CD4-positive, alpha-beta T cell treated with Interleukin-15 for 4 hours (primary cell): ENCODE measurements at regions not wholly inside any gene's neighbourhood (a gene's known extent, or its start where the extent isn't known, plus 50 kb on each side); places are given as distances from the start of the nearest gene placed in this dataset.
"Not testable (repeated sequence)": the region's sequence is repeated elsewhere in the genome, so short reads cannot be mapped to it uniquely, and the experiment has no call there.

ENCODE experiments used
- DNase-seq: peaks from one replicate; pipeline ENCODE4 v3.0.0-alpha.2; 2020; ENCODE audit warnings: low spot score

- DNase-seq, result no peak
These were observed 447.0 kb downstream of the SOX11 start for GRCh38 chr2:6139142-6139541.

GRCh38 chr2:6139916-6140315, 447.7 kb downstream of the SOX11 start:
- no peak for DNase-seq

GRCh38 chr2:6140509-6140908, 448.3 kb downstream of the SOX11 start:
- no peak for DNase-seq

- DNase-seq, result no peak
These were observed 451.6 kb downstream of the SOX11 start for GRCh38 chr2:6143812-6144211.

GRCh38 chr2:6147215-6147614, 455.0 kb downstream of the SOX11 start:
- not testable (repeated sequence) for DNase-seq

GRCh38 chr2:6148882-6149281, 456.7 kb downstream of the SOX11 start:
- no peak for DNase-seq

- no peak for DNase-seq
These were observed 467.4 kb downstream of the SOX11 start for GRCh38 chr2:6159606-6160005.

- no peak for DNase-seq
These were observed 471.7 kb downstream of the SOX11 start for GRCh38 chr2:6163932-6164331.

- DNase-seq, result no peak
These were observed 473.0 kb downstream of the SOX11 start for GRCh38 chr2:6164986-6165747.

GRCh38 chr2:6167592-6168138, 475.5 kb downstream of the SOX11 start:
- no peak for DNase-seq

- no peak for DNase-seq
These were observed 476.3 kb downstream of the SOX11 start for GRCh38 chr2:6168485-6168884.

- no peak for DNase-seq
These were observed 479.1 kb downstream of the SOX11 start for GRCh38 chr2:6171294-6171693.

- no peak for DNase-seq
These were observed 485.6 kb downstream of the SOX11 start for GRCh38 chr2:6177811-6178210.

- DNase-seq, result no peak
These were observed 489.3 kb downstream of the SOX11 start for GRCh38 chr2:6181525-6181924.

GRCh38 chr2:6181926-6182325, 489.7 kb downstream of the SOX11 start:
- DNase-seq, result no peak

- DNase-seq, result no peak
These were observed 491.0 kb downstream of the SOX11 start for GRCh38 chr2:6183226-6183625.

- no peak for DNase-seq
These were observed 492.5 kb downstream of the SOX11 start for GRCh38 chr2:6184532-6185292.

- DNase-seq, result no peak
These were observed 494.4 kb downstream of the SOX11 start for GRCh38 chr2:6186332-6187151.

- no peak for DNase-seq
These were observed 504.3 kb downstream of the SOX11 start for GRCh38 chr2:6196449-6196848.

- not testable (repeated sequence) for DNase-seq
These were observed 506.3 kb downstream of the SOX11 start for GRCh38 chr2:6198370-6198919.

- DNase-seq, result no peak
These were observed 510.6 kb downstream of the SOX11 start for GRCh38 chr2:6202756-6203155.
